Neuron (in vitro differentiated cells): ENCODE measurements at regions not wholly inside any gene's neighbourhood (a gene's known extent, or its start where the extent isn't known, plus 50 kb on each side); places are given as distances from the start of the nearest gene placed in this dataset.

Experiments used
- H2AFZ ChIP-seq: one replicate; pipeline ENCODE4 v1.6.1; 2013; ENCODE audit warnings: low read depth, mild to moderate bottlenecking, inconsistent platforms, low read length, moderate library complexity
- H3K27me3 ChIP-seq: one replicate; pipeline ENCODE4 v1.6.1; 2013; ENCODE audit warnings: low read length; ENCODE audit not compliant: insufficient read depth
- H3K36me3 ChIP-seq: one replicate; pipeline ENCODE4 v1.6.1; 2013; ENCODE audit warnings: low read length; ENCODE audit not compliant: insufficient read depth
- H3K4me1 ChIP-seq: one replicate; pipeline ENCODE4 v1.6.1; 2013; ENCODE audit warnings: low read length; ENCODE audit not compliant: insufficient read depth
- H3K4me3 ChIP-seq: 2 replicates; pipeline ENCODE4 v1.5.1; 2013; ENCODE audit warnings: mild to moderate bottlenecking, low read length, moderate library complexity
- H3K9me3 ChIP-seq: one replicate; pipeline ENCODE4 v1.6.1; 2013; ENCODE audit warnings: low read length

- H3K27me3 ChIP-seq: peaks cover 5% of the 10 kb centered on the region
- H3K4me3 ChIP-seq: no peak overlapping the region
- no peaks in the 10 kb centered on the region for H3K36me3 ChIP-seq
- no peak overlapping the region for H2AFZ ChIP-seq
- H3K9me3 ChIP-seq: no peaks in the 10 kb centered on the region
- no peaks in the 10 kb centered on the region for H3K4me1 ChIP-seq
Observed at GRCh38 chr2:118791483-118791882, 56.0 kb downstream of the EN1 start.

DNA sequence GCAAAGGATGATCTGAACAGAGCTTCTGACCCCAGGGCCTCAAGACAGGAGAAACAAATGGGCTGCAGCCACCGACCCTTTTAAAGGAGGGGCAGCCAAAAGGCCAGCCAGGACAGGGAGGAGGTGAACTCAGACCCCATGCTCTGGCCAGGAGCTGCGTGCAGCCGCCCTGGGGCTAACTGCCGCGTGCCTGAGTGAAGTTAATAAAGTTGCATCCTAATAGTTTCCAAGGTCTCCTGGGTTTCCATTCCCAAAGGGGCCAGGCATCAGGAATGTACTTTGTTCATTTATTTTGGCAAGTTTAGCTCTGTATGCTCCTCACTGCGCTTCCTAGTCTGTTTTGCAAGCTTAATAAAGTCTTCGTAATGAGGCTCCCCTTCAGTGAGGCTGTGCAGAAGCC lies 60.7 kb downstream of the EN1 start:
- Histone ChIP-seq H3K9me3 (no peaks in the 10 kb centered on the region), H3K4me3 (no peak overlapping the region), H3K27me3 (peaks cover 8% of the 10 kb centered on the region), H3K4me1 (no peaks in the 10 kb centered on the region), H3K36me3 (no peaks in the 10 kb centered on the region), H2AFZ (no peak overlapping the region)

GRCh38 chr2:118784860-118785259 lies 62.6 kb downstream of the EN1 start:
- H3K36me3 ChIP-seq: no peaks in the 10 kb centered on the region
- no peak overlapping the region for H3K4me3 ChIP-seq
- no peak overlapping the region for H2AFZ ChIP-seq
- no peaks in the 10 kb centered on the region for H3K4me1 ChIP-seq
- no peaks in the 10 kb centered on the region for H3K9me3 ChIP-seq
- peaks cover 8% of the 10 kb centered on the region for H3K27me3 ChIP-seq

- Histone ChIP-seq H3K4me3 (no peak overlapping the region), H3K27me3 (peaks cover 9% of the 10 kb centered on the region), H3K9me3 (no peaks in the 10 kb centered on the region), H3K4me1 (peaks cover 7% of the 10 kb centered on the region), H2AFZ (no peak overlapping the region), H3K36me3 (no peaks in the 10 kb centered on the region)
Observed at GRCh38 chr2:118779362-118779761, 68.1 kb downstream of the EN1 start.

DNA sequence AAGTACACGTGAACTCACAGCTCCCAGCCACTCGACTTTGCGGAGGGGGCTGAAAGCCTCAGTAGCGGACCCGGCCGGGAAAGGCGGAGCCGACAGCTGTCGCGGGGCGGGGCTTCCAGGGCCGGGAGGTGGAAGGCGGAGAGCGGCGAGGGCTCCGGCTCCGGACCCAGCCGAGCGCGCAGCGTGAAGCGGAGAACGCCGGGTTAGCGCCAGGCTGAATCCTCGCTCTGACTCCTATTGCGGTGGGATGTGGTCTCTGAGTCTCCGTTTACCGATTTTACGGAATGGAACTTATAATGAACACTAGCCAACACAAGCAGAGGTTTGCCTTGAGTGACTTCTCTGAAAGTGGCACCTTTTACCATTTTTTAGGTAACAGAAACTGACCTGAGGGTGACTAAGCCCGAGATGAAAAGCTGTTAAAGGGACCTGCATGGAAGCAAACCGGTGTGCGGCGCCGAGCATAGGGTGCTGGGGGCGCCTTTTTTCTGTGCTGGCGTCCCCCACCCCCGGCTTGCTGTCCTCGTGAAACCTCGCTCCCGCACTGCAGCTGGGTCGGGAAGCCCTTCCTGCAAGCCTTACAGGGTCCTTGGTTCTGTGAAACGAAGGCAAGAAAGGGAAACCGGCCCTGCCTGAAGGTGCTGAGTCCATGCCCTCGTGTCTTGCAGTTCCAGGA lies 72.9 kb downstream of the EN1 start:
- H3K27me3 ChIP-seq: peaks cover 28% of the 10 kb centered on the region
- no peaks in the 10 kb centered on the region for H3K36me3 ChIP-seq

DNA sequence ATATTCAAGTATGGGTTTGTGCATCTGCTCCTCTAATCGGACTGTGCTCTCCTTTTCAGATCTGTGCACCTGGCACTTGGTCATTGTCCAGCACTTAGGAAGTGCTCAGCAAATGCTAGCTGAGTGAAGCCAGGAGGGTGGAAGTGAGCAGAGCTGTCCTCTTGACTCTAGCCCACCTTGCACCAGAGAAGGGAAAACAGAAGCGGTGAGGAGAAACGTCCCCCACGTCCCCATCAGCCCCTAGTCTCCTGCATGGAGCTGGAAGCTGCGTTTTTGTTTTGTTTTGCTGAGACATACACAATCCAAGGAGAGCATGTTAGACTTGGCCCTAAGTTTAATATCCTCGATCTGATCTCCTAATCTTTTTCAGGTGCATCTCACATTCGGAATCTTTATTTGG lies 73.6 kb downstream of the EN1 start:
- Histone ChIP-seq H3K4me1 (peaks cover 7% of the 10 kb centered on the region), H3K9me3 (no peaks in the 10 kb centered on the region), H3K36me3 (no peaks in the 10 kb centered on the region), H2AFZ (no peak overlapping the region), H3K27me3 (peaks cover 28% of the 10 kb centered on the region), H3K4me3 (no peak overlapping the region)

More for the DNA sequence above, 72.9 kb downstream of the EN1 start:
- Histone ChIP-seq H2AFZ (peak overlapping the region; percentile 14), H3K4me1 (peaks cover 7% of the 10 kb centered on the region), H3K9me3 (no peaks in the 10 kb centered on the region), H3K4me3 (peak overlapping the region; percentile 17)

DNA sequence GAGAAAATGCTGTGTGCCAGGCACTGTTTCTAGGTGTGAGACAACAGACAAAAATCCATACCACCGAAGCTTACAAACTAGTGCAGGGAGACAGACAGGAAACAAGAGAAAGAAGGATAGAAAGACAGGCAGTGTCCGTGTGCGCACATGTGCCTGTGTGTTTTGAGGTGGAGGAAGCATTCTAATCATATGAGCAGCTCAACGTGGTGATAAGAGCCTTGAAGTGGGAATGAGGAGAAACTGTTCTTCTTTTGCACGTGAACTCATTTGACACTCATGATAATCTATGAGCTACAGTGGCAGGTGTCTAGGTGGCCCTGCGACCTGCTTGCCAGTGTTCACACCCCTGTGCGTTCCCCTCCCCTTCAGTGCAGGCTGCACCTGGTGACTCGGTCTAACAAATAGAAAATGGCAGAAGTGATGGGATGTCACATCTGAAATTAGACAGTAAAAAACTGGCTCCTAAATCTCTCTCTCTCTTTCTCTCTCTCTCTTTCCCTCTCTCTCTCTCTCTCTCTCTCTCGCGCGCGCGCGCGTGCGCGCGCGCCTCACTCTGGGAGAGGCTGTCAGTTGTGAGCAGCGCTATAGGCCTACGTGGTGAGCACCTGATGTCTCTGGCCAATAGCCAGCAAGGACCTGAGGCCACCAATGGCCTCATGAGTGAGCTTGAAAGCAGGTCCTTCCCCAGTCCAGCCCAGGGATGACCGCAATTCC lies 74.8 kb downstream of the EN1 start:
- Histone ChIP-seq H3K4me1 (peaks cover 7% of the 10 kb centered on the region), H2AFZ (no peak overlapping the region), H3K9me3 (no peaks in the 10 kb centered on the region), H3K36me3 (no peaks in the 10 kb centered on the region), H3K27me3 (peaks cover 28% of the 10 kb centered on the region), H3K4me3 (no peak overlapping the region)

DNA sequence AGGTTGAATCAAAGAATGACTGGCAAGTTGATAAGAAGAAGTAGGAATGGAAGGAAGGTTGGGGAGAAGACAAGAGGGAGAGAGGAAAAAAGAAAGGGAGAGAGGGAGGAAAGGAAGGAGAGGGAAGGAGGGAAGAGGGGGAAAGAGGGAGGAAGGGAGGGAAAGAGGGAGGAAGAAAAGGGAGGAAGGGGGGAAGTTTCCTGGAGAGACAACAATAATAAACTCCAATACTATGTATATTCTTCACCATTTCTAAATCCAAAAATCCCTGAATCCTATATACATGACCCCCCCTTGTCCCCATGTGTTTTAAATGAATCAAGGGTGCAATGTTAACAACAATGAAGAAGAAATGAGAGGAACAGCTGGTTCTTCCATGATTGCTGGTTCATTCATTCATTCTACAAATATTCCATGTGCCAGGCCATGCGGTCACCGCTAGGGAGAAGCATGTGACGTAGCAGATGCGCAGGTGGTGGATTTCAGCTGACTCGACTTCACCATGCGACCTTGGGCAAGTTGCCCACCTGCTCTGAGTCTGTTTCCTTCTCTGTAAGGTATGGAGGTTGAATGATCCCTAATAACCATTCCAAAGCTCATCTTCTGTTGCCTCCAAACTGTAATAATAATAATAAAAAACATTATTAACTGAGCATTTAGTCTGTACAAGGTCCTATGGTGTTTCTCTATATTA lies 77.6 kb downstream of the EN1 start:
- no peaks in the 10 kb centered on the region for H3K9me3 ChIP-seq

GRCh38 chr2:118766871-118767270 lies 80.6 kb downstream of the EN1 start:
- Histone ChIP-seq H3K4me3 (no peak overlapping the region), H3K36me3 (no peaks in the 10 kb centered on the region), H2AFZ (no peak overlapping the region), H3K9me3 (no peaks in the 10 kb centered on the region), H3K4me1 (no peaks in the 10 kb centered on the region), H3K27me3 (peaks cover 8% of the 10 kb centered on the region)

More for the DNA sequence above, 77.6 kb downstream of the EN1 start:
- Histone ChIP-seq H3K4me3 (no peak overlapping the region), H3K36me3 (no peaks in the 10 kb centered on the region), H3K27me3 (peaks cover 25% of the 10 kb centered on the region), H2AFZ (no peak overlapping the region), H3K4me1 (peaks cover 4% of the 10 kb centered on the region)

DNA sequence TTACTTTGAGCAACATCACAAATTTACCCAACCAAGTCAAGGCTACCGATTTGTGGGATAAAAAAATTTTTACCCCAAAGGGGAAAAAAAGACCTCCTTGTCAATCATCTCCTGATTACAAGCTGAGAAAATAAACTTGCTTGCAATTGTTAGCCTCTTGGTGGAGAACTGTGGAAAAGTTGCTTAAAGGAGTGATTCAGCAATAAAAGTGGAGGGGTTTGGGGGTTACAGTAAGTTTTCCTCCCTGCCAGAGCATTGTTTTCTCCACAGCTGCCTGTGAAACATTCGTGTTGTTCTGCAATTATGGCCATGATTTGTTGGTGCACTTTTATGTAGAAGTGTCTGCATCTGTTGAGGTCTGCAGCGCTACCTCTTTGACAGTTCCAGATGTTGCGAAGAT lies 82.6 kb downstream of the EN1 start:
- peaks cover 5% of the 10 kb centered on the region for H3K27me3 ChIP-seq
- no peaks in the 10 kb centered on the region for H3K9me3 ChIP-seq
- no peak overlapping the region for H2AFZ ChIP-seq
- H3K36me3 ChIP-seq: no peaks in the 10 kb centered on the region
- no peaks in the 10 kb centered on the region for H3K4me1 ChIP-seq
- H3K4me3 ChIP-seq: no peak overlapping the region

GRCh38 chr2:118763797-118764196 lies 83.7 kb downstream of the EN1 start:
- Histone ChIP-seq H3K4me1 (no peaks in the 10 kb centered on the region), H3K27me3 (peaks cover 5% of the 10 kb centered on the region), H3K36me3 (no peaks in the 10 kb centered on the region), H3K9me3 (no peaks in the 10 kb centered on the region), H3K4me3 (no peak overlapping the region), H2AFZ (no peak overlapping the region)

DNA sequence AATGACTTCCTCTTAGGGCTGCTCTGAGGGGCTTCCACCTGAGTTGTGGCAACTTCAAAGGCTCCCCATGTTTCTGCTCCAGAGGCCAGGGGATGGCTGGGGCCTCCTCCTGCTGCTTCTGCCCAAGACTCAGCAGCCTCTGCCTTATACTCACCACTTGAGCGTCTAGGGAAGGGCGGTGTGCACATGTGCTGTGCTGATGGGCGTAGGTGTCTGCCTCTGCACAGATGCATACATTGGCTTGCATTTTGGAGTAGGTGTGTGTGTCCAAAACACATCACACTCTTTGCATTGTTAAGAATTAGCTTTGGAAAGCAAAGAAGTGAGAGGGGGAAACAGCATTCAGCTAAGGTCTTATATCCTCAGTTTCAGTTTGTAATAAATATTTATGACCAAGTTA lies 85.2 kb downstream of the EN1 start:
- Histone ChIP-seq H3K27me3 (peaks cover 5% of the 10 kb centered on the region), H2AFZ (no peak overlapping the region), H3K9me3 (no peaks in the 10 kb centered on the region), H3K36me3 (no peaks in the 10 kb centered on the region), H3K4me3 (no peak overlapping the region), H3K4me1 (no peaks in the 10 kb centered on the region)

DNA sequence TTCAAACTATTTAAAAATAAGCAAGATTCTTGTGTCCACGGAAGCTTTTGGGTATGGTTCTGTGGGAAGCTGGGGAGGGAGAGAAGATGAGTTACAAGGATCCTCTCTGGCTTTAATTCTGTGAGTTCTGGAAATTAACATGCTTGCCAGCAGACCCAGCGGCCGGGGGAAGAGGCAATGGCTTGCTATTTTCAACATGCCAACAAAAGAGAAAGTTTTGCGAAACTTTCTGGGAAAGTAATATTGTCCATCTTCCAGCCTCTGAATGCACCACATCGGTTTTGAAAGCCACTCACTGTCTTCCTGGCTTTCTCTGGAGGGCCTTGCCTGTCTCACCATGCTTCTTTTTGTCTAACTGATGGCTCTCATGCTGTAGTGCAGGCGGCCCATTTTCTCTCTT lies 85.7 kb downstream of the EN1 start:
- Histone ChIP-seq H3K36me3 (no peaks in the 10 kb centered on the region), H3K27me3 (peaks cover 5% of the 10 kb centered on the region), H3K9me3 (no peaks in the 10 kb centered on the region), H2AFZ (no peak overlapping the region), H3K4me3 (no peak overlapping the region), H3K4me1 (no peaks in the 10 kb centered on the region)
